KOPT-K1 (cell line): ENCODE measurements at regions not wholly inside any gene's neighbourhood (a gene's known extent, or its start where the extent isn't known, plus 50 kb on each side); places are given as distances from the start of the nearest gene placed in this dataset.
"Not testable (repeated sequence)": the region's sequence is repeated elsewhere in the genome, so short reads cannot be mapped to it uniquely, and the experiment has no call there.

ENCODE experiments used
- H3K27ac ChIP-seq: fragments of 200-600 bp; sonication (generic); 2 replicates; pipeline ENCODE4 v1.5.1; 2016; ENCODE audit warnings: antibody characterized with exemption, mild to moderate bottlenecking, low read depth, low read length; ENCODE audit not compliant: poor library complexity, severe bottlenecking
- H3K36me3 ChIP-seq: fragments of 200-600 bp; sonication (generic); 2 replicates; pipeline ENCODE4 v1.5.1; 2017; ENCODE audit warnings: antibody characterized with exemption, mild to moderate bottlenecking, low read length, moderate library complexity; ENCODE audit not compliant: insufficient read depth
- H3K9me3 ChIP-seq: fragments of 200-600 bp; sonication (generic); 2 replicates; pipeline ENCODE4 v1.5.1; 2017; ENCODE audit warnings: antibody characterized with exemption, low read length, mild to moderate bottlenecking; ENCODE audit not compliant: insufficient read depth, poor library complexity, severe bottlenecking

DNA sequence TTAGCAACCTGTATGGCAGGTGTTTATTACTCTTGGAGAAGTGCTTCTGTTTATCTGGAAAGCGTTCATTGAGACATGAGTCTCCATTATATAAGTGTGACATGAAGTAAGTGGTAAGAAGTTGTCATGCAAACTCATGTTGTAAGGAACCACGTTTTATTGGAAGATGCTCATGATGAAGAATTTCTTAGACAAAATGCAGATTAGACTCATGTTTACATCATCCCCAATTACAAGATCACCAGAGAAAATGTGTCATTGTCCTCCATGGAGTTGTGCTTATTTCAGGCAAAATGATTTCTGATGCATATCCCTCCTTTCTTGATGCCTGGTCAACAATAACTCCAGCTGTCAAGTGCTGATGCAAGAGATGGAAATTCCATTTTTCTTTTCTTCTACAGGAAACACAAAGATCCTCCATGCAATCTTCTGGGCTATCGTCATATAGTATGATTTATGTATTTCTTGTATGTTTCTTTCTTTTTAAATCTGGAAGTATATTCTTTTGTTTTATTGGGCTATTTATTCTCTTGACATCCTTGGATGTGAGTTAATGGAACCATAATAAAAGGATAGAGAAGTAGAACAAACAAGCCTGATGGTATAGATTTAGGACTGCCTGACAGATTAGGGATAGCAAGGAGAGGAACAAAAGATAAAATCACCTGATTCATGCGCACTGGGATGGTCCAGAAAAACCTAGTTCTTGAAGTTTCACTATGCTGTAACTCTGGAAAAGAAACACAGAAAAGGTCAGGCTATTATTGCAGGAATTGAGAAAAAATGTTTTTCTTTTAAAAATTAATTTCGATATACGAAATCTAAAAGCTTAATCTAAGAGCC lies 50.7 kb upstream of the DIAPH3 start:
- no peak overlapping the region for H3K27ac ChIP-seq

GRCh38 chr13:60220072-60220471 lies 56.3 kb upstream of the DIAPH3 start:
- no peak overlapping the region for H3K27ac ChIP-seq
- no peaks in the 10 kb centered on the region for H3K36me3 ChIP-seq
- no peaks in the 10 kb centered on the region for H3K9me3 ChIP-seq

More for the DNA sequence above, 50.7 kb upstream of the DIAPH3 start:
- no peaks in the 10 kb centered on the region for H3K36me3 ChIP-seq
- no peaks in the 10 kb centered on the region for H3K9me3 ChIP-seq

- Histone ChIP-seq H3K9me3 (no peaks in the 10 kb centered on the region), H3K27ac (no peak overlapping the region), H3K36me3 (no peaks in the 10 kb centered on the region)
Observed at GRCh38 chr13:60221581-60221980, 57.9 kb upstream of the DIAPH3 start.

DNA sequence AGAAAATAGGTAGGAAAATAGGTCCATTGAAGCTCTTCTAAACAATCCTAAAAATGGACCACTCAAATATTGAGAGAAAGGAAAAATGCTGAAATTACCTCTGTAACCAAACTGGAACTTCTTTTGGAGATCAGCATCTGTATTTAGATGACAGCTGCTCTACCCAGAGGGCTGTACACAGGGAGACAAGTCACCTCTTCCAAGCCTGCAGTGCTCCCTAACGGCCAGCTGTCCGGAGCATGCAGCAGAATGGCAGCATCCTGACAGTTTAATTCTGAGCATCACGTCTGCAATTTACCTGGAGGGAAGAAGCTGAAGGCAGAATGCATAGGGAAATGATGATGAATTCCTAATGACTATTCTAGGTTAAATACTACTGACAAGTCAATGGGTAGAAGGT lies 62.8 kb upstream of the DIAPH3 start:
- H3K9me3 ChIP-seq, result no peaks in the 10 kb centered on the region
- no peak overlapping the region for H3K27ac ChIP-seq
- no peaks in the 10 kb centered on the region for H3K36me3 ChIP-seq

DNA sequence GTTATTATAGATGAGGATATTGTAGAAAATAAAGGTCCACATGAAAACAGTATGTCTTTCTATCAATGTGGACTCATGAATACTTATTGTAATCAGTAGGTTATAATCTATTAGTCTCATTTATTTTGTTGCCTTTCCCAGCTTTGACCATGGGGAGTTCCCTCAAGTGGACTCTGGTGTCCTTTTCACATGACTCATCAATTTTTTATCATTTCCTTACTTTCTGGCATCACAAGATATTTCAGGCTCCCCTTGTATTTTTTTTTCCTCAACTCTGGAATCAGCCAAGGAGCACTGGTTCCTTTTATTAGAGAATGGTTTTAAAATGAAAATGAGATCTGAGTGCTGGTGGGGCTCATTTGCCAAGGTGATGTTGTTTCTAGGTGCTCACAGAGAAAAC lies 63.4 kb upstream of the DIAPH3 start:
- no peaks in the 10 kb centered on the region for H3K9me3 ChIP-seq
- H3K36me3 ChIP-seq, result no peaks in the 10 kb centered on the region
- no peak overlapping the region for H3K27ac ChIP-seq

- Histone ChIP-seq H3K27ac (peak overlapping the region; percentile 16), H3K9me3 (no peaks in the 10 kb centered on the region), H3K36me3 (no peaks in the 10 kb centered on the region)
Observed at GRCh38 chr13:60229708-60230272, 66.1 kb upstream of the DIAPH3 start.

DNA sequence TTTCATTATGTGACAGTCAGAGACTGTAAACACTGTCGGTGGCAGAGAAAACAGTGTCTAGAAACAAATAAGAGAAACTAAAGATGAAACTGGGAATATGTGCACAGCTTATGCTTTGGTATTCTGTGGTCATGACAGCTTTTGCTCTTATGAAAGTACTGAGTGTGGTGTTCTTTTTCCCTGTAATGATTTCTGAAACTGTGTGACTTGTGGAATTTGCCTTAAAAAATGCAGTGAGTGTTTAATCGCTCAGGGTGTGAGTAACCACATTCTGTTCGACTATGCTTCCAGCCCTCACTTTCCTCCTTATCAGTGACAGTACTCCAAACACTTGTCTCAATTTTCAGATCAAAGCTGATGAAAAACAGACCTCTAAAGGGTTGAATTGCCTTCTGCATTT lies 66.9 kb upstream of the DIAPH3 start:
- Histone ChIP-seq H3K9me3 (no peaks in the 10 kb centered on the region), H3K27ac (peak overlapping the region; percentile 16), H3K36me3 (no peaks in the 10 kb centered on the region)

GRCh38 chr13:60242043-60242595 lies 78.4 kb upstream of the DIAPH3 start:
- Histone ChIP-seq H3K9me3 (no peaks in the 10 kb centered on the region), H3K36me3 (no peaks in the 10 kb centered on the region), H3K27ac (no peak overlapping the region)

DNA sequence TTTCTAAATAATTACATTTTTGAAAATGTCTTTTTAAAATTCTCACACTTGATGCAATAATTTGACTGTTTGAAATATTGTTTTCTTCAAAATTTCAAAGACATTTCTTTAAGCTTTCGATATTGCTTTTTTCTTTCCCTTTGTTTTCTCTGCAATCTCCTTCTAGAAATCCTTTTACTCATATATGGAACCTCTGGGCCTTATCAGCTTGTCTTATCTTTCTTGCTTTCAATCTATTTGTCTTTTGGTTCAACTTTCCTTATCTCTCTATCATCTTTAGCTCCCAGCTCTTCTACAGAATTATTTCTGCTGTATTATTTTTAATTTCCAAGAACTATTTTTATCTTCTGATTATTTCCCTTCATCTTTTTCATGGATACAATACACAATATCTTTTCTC lies 80.7 kb upstream of the DIAPH3 start:
- Histone ChIP-seq H3K36me3 (no peaks in the 10 kb centered on the region), H3K27ac (no peak overlapping the region), H3K9me3 (no peaks in the 10 kb centered on the region)

DNA sequence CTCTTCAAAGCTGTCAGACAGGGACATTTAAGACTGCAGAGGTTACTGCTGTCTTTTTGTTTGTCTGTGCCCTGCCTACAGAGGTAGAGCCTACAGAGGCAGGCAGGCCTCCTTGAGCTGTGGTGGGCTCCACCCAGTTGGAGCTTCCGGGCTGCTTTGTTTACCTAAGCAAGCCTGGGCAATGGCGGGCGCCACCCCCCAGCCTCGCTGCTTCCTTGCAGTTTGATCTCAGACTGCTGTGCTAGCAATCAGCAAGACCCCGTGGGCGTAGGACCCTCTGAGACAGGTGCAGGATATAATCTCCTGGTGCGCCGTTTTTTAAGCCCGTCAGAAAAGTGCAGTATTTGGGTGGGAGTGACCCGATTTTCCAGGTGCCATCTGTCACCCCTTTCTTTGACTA lies 87.7 kb upstream of the DIAPH3 start:
- H3K27ac ChIP-seq, H3K36me3 ChIP-seq, H3K9me3 ChIP-seq: not testable (repeated sequence)

GRCh38 chr13:60258349-60258748 lies 94.6 kb upstream of the DIAPH3 start:
- Histone ChIP-seq H3K36me3 (no peaks in the 10 kb centered on the region), H3K9me3 (peaks cover 23% of the 10 kb centered on the region), H3K27ac (no peak overlapping the region)

DNA sequence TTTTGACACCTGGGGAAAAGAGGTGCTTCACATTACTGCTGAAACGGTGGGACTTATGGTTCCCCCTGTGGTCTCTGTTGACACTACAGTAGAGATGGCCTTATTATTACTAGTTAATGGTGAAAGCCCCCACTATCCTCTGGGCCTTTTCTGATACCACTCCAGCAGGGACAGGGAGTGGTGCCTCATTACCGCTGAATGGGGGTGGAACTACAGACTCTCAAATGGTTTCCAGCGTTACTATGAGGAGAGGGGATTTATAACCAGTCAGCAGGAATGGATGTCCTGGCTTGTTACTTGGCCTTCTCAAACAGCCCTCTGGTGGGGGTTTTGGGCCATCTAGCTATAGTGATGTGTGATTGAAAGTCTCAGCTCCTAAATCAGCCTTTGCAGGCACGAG lies 96.7 kb upstream of the DIAPH3 start:
- Histone ChIP-seq H3K27ac (no peak overlapping the region), H3K36me3 (no peaks in the 10 kb centered on the region)

DNA sequence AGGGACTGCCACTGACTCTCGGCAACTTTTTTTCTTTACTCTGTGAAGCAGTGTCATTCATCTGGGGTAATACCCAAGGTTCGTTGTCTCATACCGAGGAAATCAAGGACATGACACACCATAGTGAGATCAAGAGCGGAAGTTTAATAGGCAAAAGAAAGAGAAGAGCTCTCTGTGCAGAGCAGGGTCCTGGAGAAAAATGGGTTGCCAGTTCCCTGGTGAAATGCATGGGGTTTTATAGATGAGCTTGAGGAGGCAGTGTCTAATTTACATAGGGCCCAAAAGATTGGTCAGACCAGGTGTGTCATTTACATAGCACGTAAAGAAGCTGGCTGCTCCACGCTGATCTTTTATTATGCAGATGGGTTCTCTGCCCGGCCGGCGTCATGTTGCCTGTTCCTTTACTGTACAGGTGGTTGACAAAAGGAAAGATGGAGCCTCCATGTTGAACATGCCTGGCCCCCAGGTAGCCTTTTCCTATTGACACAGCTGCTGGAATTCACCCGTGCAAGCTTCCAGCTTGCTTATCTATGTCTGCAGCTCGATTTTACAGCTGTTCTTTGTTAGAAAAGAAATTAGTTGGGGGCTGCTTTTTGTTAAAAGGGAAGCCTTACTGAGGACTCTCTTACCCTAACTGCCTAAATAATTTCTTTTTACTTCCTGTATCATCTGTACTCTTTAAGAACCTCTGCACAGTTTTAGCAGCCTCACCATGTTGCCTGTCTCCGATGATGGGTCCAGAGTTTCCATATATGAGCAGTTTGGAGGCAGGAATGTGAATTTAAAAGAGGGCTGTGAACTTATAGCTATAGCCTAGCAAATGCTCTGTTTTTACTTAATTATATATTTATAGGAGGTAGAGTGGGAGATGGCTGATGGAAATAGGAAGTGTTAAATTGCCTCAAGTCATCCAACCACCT lies 98.0 kb upstream of the DIAPH3 start:
- Histone ChIP-seq H3K27ac (no peak overlapping the region), H3K36me3 (no peaks in the 10 kb centered on the region), H3K9me3 (peaks cover 16% of the 10 kb centered on the region)

More for the DNA sequence above, 96.7 kb upstream of the DIAPH3 start:
- peaks cover 25% of the 10 kb centered on the region for H3K9me3 ChIP-seq

DNA sequence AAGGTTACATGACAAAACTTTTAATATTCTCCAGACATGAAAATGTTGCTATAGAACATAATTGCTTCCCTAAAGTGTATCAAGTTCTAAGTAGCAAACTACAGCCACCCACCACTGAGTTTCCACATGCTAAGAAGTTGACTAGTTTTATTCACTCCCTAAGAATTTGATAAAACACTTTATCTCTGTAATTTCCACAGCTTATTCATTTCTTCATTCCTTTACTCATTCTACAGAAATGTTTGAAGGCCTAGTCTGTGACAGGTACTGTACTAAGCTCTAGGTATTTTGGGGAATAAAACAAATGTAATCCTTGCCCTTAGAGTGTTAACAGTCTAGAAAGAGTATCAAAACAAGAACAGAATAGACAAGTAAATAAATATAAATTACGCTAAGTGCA lies 101.8 kb upstream of the DIAPH3 start:
- no peaks in the 10 kb centered on the region for H3K36me3 ChIP-seq
- H3K9me3 ChIP-seq, result peaks cover 9% of the 10 kb centered on the region
- H3K27ac ChIP-seq, result no peak overlapping the region
